Mucosa of descending colon (tissue), 3 donors: ENCODE measurements at regions not wholly inside any gene's neighbourhood (a gene's known extent, or its start where the extent isn't known, plus 50 kb on each side); places are given as distances from the start of the nearest gene placed in this dataset.

ENCODE experiments used
- ATAC-seq: fragments of 200-7000 bp; cut with Tn5 transposase; one replicate; pipeline ENCODE4 v1.9.1; 2020; ENCODE audit warnings: mild to moderate bottlenecking, moderate library complexity
- DNase-seq, 3 donors: peaks; one replicate each; pipeline ENCODE4 v3.0.0-alpha.2; 2020
- H3K36me3 ChIP-seq: fragments of 200-600 bp; one replicate; pipeline ENCODE4 v1.8.0; 2021; ENCODE audit warnings: low read depth, mild to moderate bottlenecking
- H3K4me1 ChIP-seq: fragments of 200-600 bp; one replicate; pipeline ENCODE4 v1.8.0; 2021; ENCODE audit warnings: low read depth, mild to moderate bottlenecking
- H3K4me3 ChIP-seq: fragments of 200-600 bp; one replicate; pipeline ENCODE4 v1.8.0; 2021; ENCODE audit warnings: mild to moderate bottlenecking
- H3K9me3 ChIP-seq: fragments of 200-600 bp; one replicate; pipeline ENCODE4 v1.8.0; 2021; ENCODE audit warnings: mild to moderate bottlenecking
- CTCF ChIP-seq: fragments of 200-600 bp; IDR thresholded peaks from one replicate; pipeline ENCODE4 v1.8.0; 2022; ENCODE audit warnings: antibody characterized with exemption, mild to moderate bottlenecking
- intact Hi-C, 2 donors: fragments of 100-400 bp; cut with DNase I in 1 of 2; cut with micrococcal nuclease in 1 of 2; formaldehyde crosslinking; loops; one replicate each; pipeline versions ENCODE4 v1.11.0 to v1.11.1; 2022; cut with DNase I, micrococcal nuclease
- donor health status: DM: no; HTN: no; CAD: no; lungs with moderate emphysema.
- donor health status: DM: no; HTN: no; CAD: no.
- donor health status: DM: no; HTN: yes; CAD: no.

GRCh38 chr13:59449750-59450149 is 714.0 kb downstream of the DIAPH3 start:
- DNase-seq (no peak), ATAC-seq (no peak)
- no peak overlapping the region for H3K4me3 ChIP-seq
- no peak for TF ChIP-seq CTCF
- no peaks in the 10 kb centered on the region for H3K9me3 ChIP-seq
- intact Hi-C loops = no loop called here
- no peaks in the 10 kb centered on the region for H3K4me1 ChIP-seq
- H3K36me3 ChIP-seq = no peaks in the 10 kb centered on the region

- Histone ChIP-seq H3K4me3 (no peak overlapping the region), H3K4me1 (no peaks in the 10 kb centered on the region), H3K36me3 (no peaks in the 10 kb centered on the region), H3K9me3 (no peaks in the 10 kb centered on the region)
- intact Hi-C loops = no loop called here
- ATAC-seq (no peak), DNase-seq (no peak)
- TF ChIP-seq CTCF = no peak
Observed at GRCh38 chr13:59450229-59450628, 713.5 kb downstream of the DIAPH3 start.

- Histone ChIP-seq H3K4me3 (no peak overlapping the region), H3K9me3 (no peaks in the 10 kb centered on the region), H3K4me1 (no peaks in the 10 kb centered on the region), H3K36me3 (no peaks in the 10 kb centered on the region)
- DNase-seq (no peak), ATAC-seq (no peak)
- intact Hi-C loops = no loop called here
- TF ChIP-seq CTCF = no peak
Observed at GRCh38 chr13:59451236-59451635, 712.5 kb downstream of the DIAPH3 start.

GRCh38 chr13:59452189-59452890 is 711.4 kb downstream of the DIAPH3 start:
- Histone ChIP-seq H3K9me3 (no peaks in the 10 kb centered on the region), H3K4me3 (no peak overlapping the region), H3K36me3 (no peaks in the 10 kb centered on the region), H3K4me1 (no peaks in the 10 kb centered on the region)
- intact Hi-C loops = no loop called here
- ATAC-seq (no peak), DNase-seq (no peak)
- no peak for TF ChIP-seq CTCF

GRCh38 chr13:59458908-59459579 is 704.7 kb downstream of the DIAPH3 start:
- intact Hi-C loops = no loop called here
- Histone ChIP-seq H3K36me3 (no peaks in the 10 kb centered on the region), H3K4me1 (no peaks in the 10 kb centered on the region), H3K9me3 (no peaks in the 10 kb centered on the region), H3K4me3 (no peak overlapping the region)
- DNase-seq (no peak), ATAC-seq (no peak)
- TF ChIP-seq CTCF = no peak
